ENCODE measurements at regions not wholly inside any gene's neighbourhood (a gene's known extent, or its start where the extent isn't known, plus 50 kb on each side); places are given as distances from the start of the nearest gene placed in this dataset.

- H3K27ac ChIP-seq, result no peak overlapping the region
- DNase-seq (ENCODE audit: low read depth in 1 of 2, low spot score in 1 of 2), result no peak
- H3K27me3 ChIP-seq, result no peaks in the 10 kb centered on the region
- no peak for TF ChIP-seq CTCF (IDR thresholded peaks at IDR 0.05; ENCODE audit: low read depth, low read length)
- H3K36me3 ChIP-seq, result no peaks in the 10 kb centered on the region
- no peaks in the 10 kb centered on the region for H3K4me1 ChIP-seq (ENCODE audit: low read depth)
- H3K9me3 ChIP-seq (ENCODE audit: low read depth), result no peaks in the 10 kb centered on the region
- no peak overlapping the region for H3K4me3 ChIP-seq
Observed at GRCh38 chrX:99137488-99137887, 1272.6 kb downstream of the PCDH19 start.

- Histone ChIP-seq H3K36me3 (no peaks in the 10 kb centered on the region), H3K4me1 (ENCODE audit: low read depth) (no peaks in the 10 kb centered on the region), H3K9me3 (ENCODE audit: low read depth) (no peaks in the 10 kb centered on the region), H3K27ac (no peak overlapping the region), H3K4me3 (no peak overlapping the region), H3K27me3 (no peaks in the 10 kb centered on the region)
- no peak for DNase-seq (ENCODE audit: low read depth in 1 of 2, low spot score in 1 of 2)
- TF ChIP-seq CTCF (IDR thresholded peaks at IDR 0.05; ENCODE audit: low read depth, low read length), result no peak
Observed at GRCh38 chrX:99117011-99117410, 1293.1 kb downstream of the PCDH19 start.

GRCh38 chrX:99095965-99096635 lies 1314.0 kb downstream of the PCDH19 start:
- Histone ChIP-seq H3K36me3 (no peaks in the 10 kb centered on the region), H3K4me1 (ENCODE audit: low read depth) (no peaks in the 10 kb centered on the region), H3K27ac (no peak overlapping the region), H3K27me3 (no peaks in the 10 kb centered on the region), H3K4me3 (no peak overlapping the region), H3K9me3 (ENCODE audit: low read depth) (no peaks in the 10 kb centered on the region)
- no peak for TF ChIP-seq CTCF (IDR thresholded peaks at IDR 0.05; ENCODE audit: low read depth, low read length)
- no peak for DNase-seq (ENCODE audit: low read depth in 1 of 2, low spot score in 1 of 2)

- H3K4me1 ChIP-seq (ENCODE audit: low read depth), result no peaks in the 10 kb centered on the region
- no peaks in the 10 kb centered on the region for H3K27me3 ChIP-seq
- H3K4me3 ChIP-seq, result no peak overlapping the region
- H3K36me3 ChIP-seq, result no peaks in the 10 kb centered on the region
- H3K9me3 ChIP-seq (ENCODE audit: low read depth), result no peaks in the 10 kb centered on the region
- no peak for TF ChIP-seq CTCF (IDR thresholded peaks at IDR 0.05; ENCODE audit: low read depth, low read length)
- no peak overlapping the region for H3K27ac ChIP-seq
- DNase-seq (ENCODE audit: low read depth in 1 of 2, low spot score in 1 of 2), result no peak
Observed at GRCh38 chrX:99091459-99091858, 1318.6 kb downstream of the PCDH19 start.

- H3K27ac ChIP-seq, result no peak overlapping the region
Observed at GRCh38 chrX:99078301-99078700, 1331.8 kb downstream of the PCDH19 start.

More at GRCh38 chrX:99078301-99078700, 1331.8 kb downstream of the PCDH19 start:
- no peak for TF ChIP-seq CTCF (IDR thresholded peaks at IDR 0.05; ENCODE audit: low read depth, low read length)
- no peak overlapping the region for H3K4me3 ChIP-seq
- H3K36me3 ChIP-seq, result no peaks in the 10 kb centered on the region
- DNase-seq (ENCODE audit: low read depth in 1 of 2, low spot score in 1 of 2), result no peak
- no peaks in the 10 kb centered on the region for H3K4me1 ChIP-seq (ENCODE audit: low read depth)
- H3K27me3 ChIP-seq, result no peaks in the 10 kb centered on the region
- no peaks in the 10 kb centered on the region for H3K9me3 ChIP-seq (ENCODE audit: low read depth)

Measured in cardiac muscle cell (in vitro differentiated cells and primary cell).